ENCODE measurements at regions not wholly inside any gene's neighbourhood (a gene's known extent, or its start where the extent isn't known, plus 50 kb on each side); places are given as distances from the start of the nearest gene placed in this dataset.

- no peak for TF ChIP-seq RAD21 (conservative IDR thresholded peaks at IDR 0.05 in 1 of 2, IDR thresholded peaks at IDR 0.05 in 1 of 2)
- no peak for TF ChIP-seq E2F6 (IDR thresholded peaks at IDR 0.05; ENCODE audit: borderline replicate concordance, low read depth)
These were observed 1441.6 kb downstream of the SUCLG1 start for GRCh38 chr2:83017366-83018090.
